ENCODE measurements at regions not wholly inside any gene's neighbourhood (a gene's known extent, or its start where the extent isn't known, plus 50 kb on each side); places are given as distances from the start of the nearest gene placed in this dataset.

- no peak for DNase-seq (ENCODE audit: low spot score in 2 of 2)
- no peaks in the 10 kb centered on the region for H3K27me3 ChIP-seq
- TF ChIP-seq EP300 (IDR thresholded peaks at IDR 0.05), result no peak
- TF ChIP-seq POLR2A (IDR thresholded peaks at IDR 0.05), result no peak
- no peak for TF ChIP-seq CTCF (IDR thresholded peaks at IDR 0.05)
- H3K4me1 ChIP-seq, result no peaks in the 10 kb centered on the region
- H3K9me3 ChIP-seq, result no peaks in the 10 kb centered on the region
- H3K36me3 ChIP-seq, result no peaks in the 10 kb centered on the region
- H3K4me3 ChIP-seq, result no peak overlapping the region
- no peak overlapping the region for H3K27ac ChIP-seq
These were observed 540.7 kb upstream of the SLITRK5 start for GRCh38 chr13:87130423-87130822.

- 65 to 72% methylated on average over 2 of the region's 2 CpGs for WGBS, 2 donors
- Histone ChIP-seq H3K36me3 (no peaks in the 10 kb centered on the region), H3K4me3 (no peak overlapping the region), H3K27ac (no peak overlapping the region), H3K9me3 (no peaks in the 10 kb centered on the region), H3K4me1 (no peaks in the 10 kb centered on the region), H3K27me3 (no peaks in the 10 kb centered on the region)
- TF ChIP-seq EP300 (IDR thresholded peaks at IDR 0.05), result no peak
- TF ChIP-seq CTCF (IDR thresholded peaks at IDR 0.05), result no peak
- TF ChIP-seq POLR2A (IDR thresholded peaks at IDR 0.05), result no peak
- DNase-seq (ENCODE audit: low spot score in 2 of 2), result no peak
These were observed 539.6 kb upstream of the SLITRK5 start for GRCh38 chr13:87131611-87132010.

DNA sequence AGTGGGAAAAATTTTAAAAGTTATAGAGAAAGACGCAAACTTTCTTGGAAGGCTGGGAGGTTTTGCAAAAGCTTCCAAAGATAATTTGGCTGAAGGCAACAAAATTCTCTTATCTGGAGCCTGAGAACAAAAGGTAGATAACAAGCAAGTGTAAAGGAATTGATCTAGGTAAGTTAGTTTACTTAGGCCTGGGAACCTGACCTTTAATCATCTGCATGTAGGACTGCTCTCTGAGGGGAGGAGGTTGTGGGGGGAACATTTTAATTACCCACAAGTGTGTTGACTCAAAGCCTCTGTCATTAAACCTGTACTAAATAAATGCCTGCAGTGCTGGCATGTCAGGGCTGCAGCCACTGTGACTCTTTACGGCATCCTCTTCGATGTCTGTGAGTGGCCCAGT, 532.3 kb upstream of the SLITRK5 start:
- no peaks in the 10 kb centered on the region for H3K9me3 ChIP-seq
- WGBS, 2 donors, result 92 to 94% methylated on average over 3 of the region's 3 CpGs
- no peak for TF ChIP-seq POLR2A (IDR thresholded peaks at IDR 0.05)
- TF ChIP-seq EP300 (IDR thresholded peaks at IDR 0.05), result no peak
- TF ChIP-seq CTCF (IDR thresholded peaks at IDR 0.05), result no peak
- no peak overlapping the region for H3K27ac ChIP-seq
- no peaks in the 10 kb centered on the region for H3K27me3 ChIP-seq
- no peaks in the 10 kb centered on the region for H3K4me1 ChIP-seq
- no peaks in the 10 kb centered on the region for H3K36me3 ChIP-seq
- DNase-seq (ENCODE audit: low spot score in 2 of 2), result no peak
- no peak overlapping the region for H3K4me3 ChIP-seq

DNA sequence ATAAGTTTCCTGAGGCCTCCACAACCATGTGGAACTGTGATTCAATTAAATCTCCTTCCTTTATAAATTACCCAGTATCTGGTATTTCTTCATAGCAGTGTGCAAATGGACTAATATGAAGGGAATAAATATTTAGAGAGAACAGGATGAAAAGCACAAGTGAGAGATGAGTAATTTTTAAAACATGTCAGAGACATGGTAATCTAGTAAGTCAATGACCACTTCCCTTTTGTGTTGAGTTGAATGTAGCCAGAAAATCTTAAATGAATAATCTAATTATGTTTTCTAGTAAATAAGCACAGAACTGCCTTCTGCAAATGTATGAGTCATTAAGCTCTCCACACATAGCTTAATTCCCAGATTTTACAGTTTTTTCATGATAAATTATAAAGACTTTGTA, 524.1 kb upstream of the SLITRK5 start:
- Histone ChIP-seq H3K4me1 (no peaks in the 10 kb centered on the region), H3K27me3 (no peaks in the 10 kb centered on the region), H3K9me3 (no peaks in the 10 kb centered on the region), H3K4me3 (no peak overlapping the region), H3K36me3 (no peaks in the 10 kb centered on the region), H3K27ac (no peak overlapping the region)
- TF ChIP-seq EP300 (IDR thresholded peaks at IDR 0.05) (no peak), CTCF (IDR thresholded peaks at IDR 0.05) (no peak), POLR2A (IDR thresholded peaks at IDR 0.05) (no peak)
- no peak for DNase-seq (ENCODE audit: low spot score in 2 of 2)

DNA sequence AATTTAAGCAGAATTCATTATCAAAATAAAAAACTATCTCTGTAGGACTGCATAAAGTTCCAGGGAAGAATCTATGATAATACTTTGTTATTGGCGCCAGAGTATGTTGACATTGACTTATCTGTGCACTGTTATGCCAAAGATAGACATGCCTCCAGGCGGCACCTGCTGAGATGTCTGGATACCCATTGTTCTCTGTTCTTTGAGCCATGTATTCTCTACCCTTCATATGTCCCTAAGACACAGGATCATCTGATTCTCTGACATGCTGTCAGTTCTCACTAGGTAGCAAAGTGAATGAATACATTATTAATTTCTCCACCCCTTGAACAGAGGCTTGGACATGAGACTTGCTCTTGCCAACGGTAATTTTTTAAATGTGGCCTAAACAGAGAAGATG, 517.8 kb upstream of the SLITRK5 start:
- Histone ChIP-seq H3K4me1 (no peaks in the 10 kb centered on the region), H3K27ac (no peak overlapping the region), H3K4me3 (no peak overlapping the region), H3K36me3 (no peaks in the 10 kb centered on the region), H3K9me3 (peaks cover 0 to 7% (median 0%) of the 10 kb centered on the region in 4 donors), H3K27me3 (no peaks in the 10 kb centered on the region)
- TF ChIP-seq EP300 (IDR thresholded peaks at IDR 0.05), result no peak
- TF ChIP-seq POLR2A (IDR thresholded peaks at IDR 0.05), result no peak
- no peak for TF ChIP-seq CTCF (IDR thresholded peaks at IDR 0.05)
- no peak for DNase-seq (ENCODE audit: low spot score in 2 of 2)
- WGBS, 2 donors, result 91 to 96% methylated on average over 3 of the region's 3 CpGs
